Erythroblast (primary cell): ENCODE measurements at regions not wholly inside any gene's neighbourhood (a gene's known extent, or its start where the extent isn't known, plus 50 kb on each side); places are given as distances from the start of the nearest gene placed in this dataset.

ENCODE experiments used
- GATA1 ChIP-seq: IDR thresholded peaks from 2 replicates; pipeline ENCODE4 v1.6.1; 2011; ENCODE audit warnings: low read depth, mild to moderate bottlenecking, control low read depth, low read length, moderate library complexity
- POLR2A ChIP-seq: IDR thresholded peaks from 2 replicates; pipeline ENCODE4 v1.6.1; 2011; ENCODE audit warnings: mild to moderate bottlenecking, low read length

DNA sequence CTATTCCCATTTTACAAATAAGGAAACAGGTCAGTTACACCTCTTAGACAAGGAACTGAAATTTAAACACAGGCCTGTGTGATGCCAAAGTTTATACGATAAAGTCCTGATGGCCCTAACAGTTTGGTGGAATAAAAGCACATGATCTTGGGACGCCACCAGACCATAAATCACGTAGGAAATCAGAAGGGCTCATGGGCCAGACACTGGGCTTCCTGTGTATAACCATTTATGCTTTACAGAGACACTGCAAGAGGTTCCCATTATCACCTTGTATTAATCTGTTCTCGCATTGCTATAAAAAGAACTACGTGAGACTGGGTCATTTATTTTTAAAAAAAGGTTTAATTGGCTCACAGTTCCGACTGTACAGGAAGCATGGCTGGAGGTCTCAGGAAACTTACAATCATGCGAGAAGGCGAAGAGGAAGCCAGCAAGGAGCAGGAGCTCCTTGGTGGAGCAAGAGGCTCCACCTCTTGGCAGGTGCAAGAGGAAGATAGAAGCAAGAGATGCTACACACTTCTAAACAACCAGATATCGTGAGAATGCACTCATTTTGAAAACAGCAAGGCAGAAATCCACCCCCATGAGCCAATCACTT is 124.0 kb upstream of the MON1B start:
- no peak for TF ChIP-seq POLR2A
- TF ChIP-seq GATA1 = no peak
